OCI-LY7 (cell line): ENCODE measurements at regions not wholly inside any gene's neighbourhood (a gene's known extent, or its start where the extent isn't known, plus 50 kb on each side); places are given as distances from the start of the nearest gene placed in this dataset.

ENCODE experiments used
- EZH2phosphoT487 ChIP-seq: fragments of 200-600 bp; sonication (generic); IDR thresholded peaks from 2 replicates; pipeline ENCODE4 v1.6.1; 2018; ENCODE audit warnings: low read depth, borderline replicate concordance, mild to moderate bottlenecking, mixed run types, antibody characterized with exemption, low read length, moderate library complexity, mixed read lengths
- TF ChIP-seq, protein P1 (sequence below): fragments of 200-600 bp; sonication (generic); conservative IDR thresholded peaks from 2 replicates; pipeline ENCODE4 v1.5.1; 2014; ENCODE audit warnings: mild to moderate bottlenecking, antibody characterized with exemption, low read length, moderate library complexity, mixed read lengths

DNA sequence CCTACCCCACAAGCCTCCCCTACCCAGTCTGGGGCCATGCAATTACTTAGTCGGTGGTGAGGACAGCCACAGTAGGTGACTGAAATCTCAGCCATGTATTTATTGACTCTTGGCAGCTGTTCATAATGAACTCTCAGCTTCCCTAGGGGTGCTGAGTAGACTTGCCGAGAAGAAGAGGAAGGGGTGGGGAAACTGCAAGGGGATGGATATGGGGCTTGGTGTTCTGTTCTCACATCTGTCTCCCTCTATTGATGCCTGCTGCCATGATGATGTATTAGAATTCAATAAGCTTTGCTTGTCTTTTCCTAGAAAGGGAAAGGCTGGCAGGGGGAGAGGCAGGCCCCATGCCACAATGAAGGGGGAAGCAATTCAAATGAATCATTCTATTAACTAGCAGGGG is 112.9 kb downstream of the GP2 start:
- TF ChIP-seq, protein P1, sequence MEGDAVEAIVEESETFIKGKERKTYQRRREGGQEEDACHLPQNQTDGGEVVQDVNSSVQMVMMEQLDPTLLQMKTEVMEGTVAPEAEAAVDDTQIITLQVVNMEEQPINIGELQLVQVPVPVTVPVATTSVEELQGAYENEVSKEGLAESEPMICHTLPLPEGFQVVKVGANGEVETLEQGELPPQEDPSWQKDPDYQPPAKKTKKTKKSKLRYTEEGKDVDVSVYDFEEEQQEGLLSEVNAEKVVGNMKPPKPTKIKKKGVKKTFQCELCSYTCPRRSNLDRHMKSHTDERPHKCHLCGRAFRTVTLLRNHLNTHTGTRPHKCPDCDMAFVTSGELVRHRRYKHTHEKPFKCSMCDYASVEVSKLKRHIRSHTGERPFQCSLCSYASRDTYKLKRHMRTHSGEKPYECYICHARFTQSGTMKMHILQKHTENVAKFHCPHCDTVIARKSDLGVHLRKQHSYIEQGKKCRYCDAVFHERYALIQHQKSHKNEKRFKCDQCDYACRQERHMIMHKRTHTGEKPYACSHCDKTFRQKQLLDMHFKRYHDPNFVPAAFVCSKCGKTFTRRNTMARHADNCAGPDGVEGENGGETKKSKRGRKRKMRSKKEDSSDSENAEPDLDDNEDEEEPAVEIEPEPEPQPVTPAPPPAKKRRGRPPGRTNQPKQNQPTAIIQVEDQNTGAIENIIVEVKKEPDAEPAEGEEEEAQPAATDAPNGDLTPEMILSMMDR: no peak
- no peak for TF ChIP-seq EZH2phosphoT487
